GM12878 (cell line): ENCODE measurements at regions not wholly inside any gene's neighbourhood (a gene's known extent, or its start where the extent isn't known, plus 50 kb on each side); places are given as distances from the start of the nearest gene placed in this dataset.

Experiments used
- ATAC-seq: fragments of 200-7000 bp; cut with Tn5 transposase; 3 replicates; pipeline ENCODE4 v1.9.1; 2020; ENCODE audit warnings: mild to moderate bottlenecking, moderate library complexity
- BruUV-seq: library from RNA; stranded (reverse); fragments of 400-500 nt; replicated peaks from 2 replicates; lab custom pipeline; 2021; lab: Mats Ljungman, UMichigan
- CTCF ChIA-PET: fragments of 300-600 bp; sonication (Branson Sonifier 250); formaldehyde crosslinking; extraction: SDS; loops from one replicate; lab custom pipeline; 2021; ENCODE audit warnings: inconsistent platforms; lab: Yijun Ruan, JAX
- POLR2A ChIA-PET: fragments of 350-600 bp; formaldehyde crosslinking; extraction: SDS; loops from one replicate; lab custom pipeline; 2021; ENCODE audit warnings: inconsistent platforms; lab: Charles Lee
- RAD21 ChIA-PET: fragments of 300-600 bp; sonication (Branson Sonifier 250); formaldehyde crosslinking; loops from one replicate; lab custom pipeline; 2023; ENCODE audit warnings: antibody characterized with exemption; ENCODE audit not compliant: unreplicated experiment; lab: Charles Lee
- SMC1A ChIA-PET: fragments of 300-600 bp; sonication (Branson Sonifier 250); formaldehyde crosslinking; loops from one replicate; lab custom pipeline; 2023; ENCODE audit not compliant: unreplicated experiment, uncharacterized antibody; lab: Charles Lee
- DNase-seq: peaks from one replicate; pipeline ENCODE4 v3.0.0-alpha.2; 2011; ENCODE audit warnings: low read depth, low spot score
- FAIRE-seq: peaks from 3 replicates; lab custom pipeline; 2011; peaks lifted over from hg19 to GRCh38; lab: Jason Lieb, UNC
- H2AFZ ChIP-seq: 2 replicates; pipeline ENCODE4 v1.6.0; 2011; ENCODE audit warnings: low read depth, low read length, control low read depth; ENCODE audit not compliant: control insufficient read depth
- H3K27ac ChIP-seq: 2 replicates; pipeline ENCODE4 v1.5.1; 2011; ENCODE audit warnings: control low read depth; ENCODE audit not compliant: control insufficient read depth, insufficient read depth
- H3K27me3 ChIP-seq, 2 experiments: replicated peaks in 1 of 2; 2 replicates each; pipeline versions ENCODE4 v1.6.0 to v1.6.1; 2011; ENCODE audit warnings: low read length in 1 of 2; ENCODE audit not compliant: control insufficient read depth in 2 of 2, insufficient read depth in 2 of 2
- H3K36me3 ChIP-seq, 2 experiments: 2 replicates each; pipeline ENCODE4 v1.5.1; 2011; ENCODE audit warnings: low read length in 1 of 2; ENCODE audit not compliant: control insufficient read depth in 2 of 2, insufficient read depth in 2 of 2
- H3K4me1 ChIP-seq: 2 replicates; pipeline ENCODE4 v1.6.1; 2011; ENCODE audit warnings: mild to moderate bottlenecking, low read length, moderate library complexity, mixed read lengths; ENCODE audit not compliant: control insufficient read depth, insufficient read depth
- H3K4me2 ChIP-seq: 2 replicates; pipeline ENCODE4 v1.6.0; 2011; ENCODE audit warnings: control low read depth; ENCODE audit not compliant: control insufficient read depth, insufficient read depth
- H3K4me3 ChIP-seq: fragments of 200-600 bp; sonication (generic); 2 replicates; pipeline ENCODE4 v1.5.1; 2016
- H3K79me2 ChIP-seq: 2 replicates; pipeline ENCODE4 v1.6.0; 2011; ENCODE audit warnings: low read length; ENCODE audit not compliant: control insufficient read depth, insufficient read depth
- H3K9ac ChIP-seq: 2 replicates; pipeline ENCODE4 v1.8.0; 2011; ENCODE audit warnings: low read length, control low read depth, mixed read lengths; ENCODE audit not compliant: control insufficient read depth, insufficient read depth
- H3K9me3 ChIP-seq: replicated peaks from 3 replicates; pipeline ENCODE4 v1.5.1; 2011; ENCODE audit warnings: mild to moderate bottlenecking, low read length; ENCODE audit not compliant: control insufficient read depth, insufficient read depth
- H4K20me1 ChIP-seq: 2 replicates; pipeline ENCODE4 v1.6.0; 2011; ENCODE audit not compliant: control insufficient read depth, insufficient read depth
- ASH2L ChIP-seq: fragments of 300-600, 200-600 bp; sonication (generic); IDR thresholded peaks from 2 replicates; pipeline ENCODE4 v1.6.1; 2017; ENCODE audit warnings: low read depth, mild to moderate bottlenecking, borderline replicate concordance
- BACH1 ChIP-seq: fragments of 450-650 bp; IDR thresholded peaks from 2 replicates; pipeline ENCODE4 v1.6.1; 2017; ENCODE audit warnings: mild to moderate bottlenecking, borderline replicate concordance
- CEBPB ChIP-seq, 2 experiments: fragments of 150-350 bp in 1 of 2; IDR thresholded peaks; 2 replicates each; pipeline ENCODE4 v1.6.1; 2012 to 2014; ENCODE audit warnings: low read depth in 2 of 2, low read length in 2 of 2, borderline replicate concordance in 1 of 2, inconsistent platforms in 1 of 2
- CHD1 ChIP-seq: IDR thresholded peaks from 2 replicates; pipeline ENCODE4 v1.6.1; 2012; ENCODE audit warnings: low read depth, low read length, improper control_type of control experiment
- EP300 ChIP-seq, 2 experiments: fragments of 150-350 bp in 1 of 2; IDR thresholded peaks; 2 replicates each; pipeline ENCODE4 v1.6.1; 2011 to 2012; ENCODE audit warnings: low read depth in 2 of 2, low read length in 2 of 2, borderline replicate concordance in 1 of 2, improper control_type of control experiment in 1 of 2, inconsistent platforms in 1 of 2; ENCODE audit not compliant: control insufficient read depth in 1 of 2
- MEF2B ChIP-seq: fragments of 450-650 bp; IDR thresholded peaks from 2 replicates; pipeline ENCODE4 v1.6.1; 2018; ENCODE audit warnings: mild to moderate bottlenecking, moderate library complexity; ENCODE audit not compliant: partially characterized antibody, poor library complexity, severe bottlenecking
- MXI1 ChIP-seq: fragments of 150-350 bp; IDR thresholded peaks from 2 replicates; pipeline ENCODE4 v1.6.1; 2011; ENCODE audit warnings: low read depth, mild to moderate bottlenecking, inconsistent platforms, low read length, improper control_type of control experiment
- RB1 ChIP-seq: fragments of 450-650 bp; formaldehyde crosslinking; IDR thresholded peaks from 2 replicates; pipeline ENCODE4 v1.6.1; 2017; ENCODE audit warnings: mild to moderate bottlenecking, borderline replicate concordance
- SP1 ChIP-seq: IDR thresholded peaks from one replicate; pipeline ENCODE4 v1.6.1; 2011; ENCODE audit warnings: low read depth, low read length
- STAT3 ChIP-seq: IDR thresholded peaks from 2 replicates; pipeline ENCODE4 v1.6.1; 2011; ENCODE audit warnings: low read depth, low read length, improper control_type of control experiment
- ZNF217 ChIP-seq: fragments of 450-650 bp; IDR thresholded peaks from 2 replicates; pipeline ENCODE4 v1.6.1; 2017; ENCODE audit warnings: antibody characterized with exemption, mild to moderate bottlenecking
- WGBS: methylation state at CpG from one replicate; pipeline ENCODE4 v1.1.6; 2016; ENCODE audit warnings: low lambda C conversion rate; ENCODE audit not compliant: insufficient replicate concordance, insufficient coverage; ENCODE audit errors: missing lambda C conversion rate; 5-methylcytosine and 5-hydroxymethylcytosine counted together
- in situ Hi-C: fragments of 300-500 bp; cut with MboI; formaldehyde crosslinking; loops from 9 replicates; pipeline ENCODE4 v1.14.3; 2018; ENCODE audit warnings: mixed read lengths
- intact Hi-C: fragments of 100-400 bp; cut with micrococcal nuclease; formaldehyde crosslinking; loops from one replicate; pipeline ENCODE4 v1.14.2; 2022; ENCODE audit not compliant: unreplicated experiment
- TF ChIP-seq, protein P1 (sequence below): IDR thresholded peaks from 2 replicates; pipeline ENCODE4 v1.6.1; 2012; ENCODE audit warnings: improper control_type of control experiment, low read depth, low read length; ENCODE audit not compliant: insufficient replicate concordance
- TF ChIP-seq, protein P2 (sequence below): fragments of 450-650 bp; IDR thresholded peaks from 2 replicates; pipeline ENCODE4 v1.6.1; 2014; ENCODE audit warnings: mild to moderate bottlenecking

DNA sequence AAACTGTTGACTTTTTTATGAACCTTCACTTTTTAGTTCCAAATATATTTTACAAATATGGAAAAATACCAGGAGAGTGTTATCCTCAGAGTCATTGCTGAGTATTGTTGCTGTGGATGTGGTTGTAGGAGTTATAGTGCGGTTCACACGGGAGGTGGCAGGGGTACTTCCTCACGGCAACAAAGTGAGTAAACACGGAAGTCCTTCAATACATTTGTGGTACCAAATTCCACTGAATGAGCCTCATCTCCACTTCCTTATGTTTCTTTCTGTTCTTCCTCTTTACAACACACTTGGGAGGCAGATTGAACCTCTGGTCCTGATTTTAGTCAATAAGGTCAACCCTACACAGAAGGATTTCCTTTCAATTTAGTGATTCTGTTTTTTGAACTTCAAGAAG, 371.8 kb downstream of the BTBD3 start:
- Histone ChIP-seq H3K79me2 (no peaks in the 10 kb centered on the region), H3K4me3 (no peak overlapping the region), H3K27me3 (no peaks in the 10 kb centered on the region), H3K36me3 (no peaks in the 10 kb centered on the region), H3K9me3 (no peaks in the 10 kb centered on the region), H3K4me2 (no peak overlapping the region), H2AFZ (no peak overlapping the region), H4K20me1 (no peaks in the 10 kb centered on the region), H3K27ac (no peak overlapping the region), H3K9ac (no peak overlapping the region), H3K4me1 (no peaks in the 10 kb centered on the region)
- TF ChIP-seq EP300 (IDR thresholded peaks at IDR 0.05; ENCODE audit: borderline replicate concordance in 1 of 2, control insufficient read depth in 1 of 2, low read depth in 2 of 2, low read length in 2 of 2) (no peak), STAT3 (no peak), CHD1 (no peak), MXI1 (no peak), BACH1 (no peak), MEF2B (no peak), RB1 (no peak), CEBPB (IDR thresholded peaks at IDR 0.05; ENCODE audit: borderline replicate concordance in 1 of 2, low read depth in 2 of 2, low read length in 2 of 2) (no peak), ZNF217 (no peak), SP1 (no peak), ASH2L (no peak)
- TF ChIP-seq, protein P1, sequence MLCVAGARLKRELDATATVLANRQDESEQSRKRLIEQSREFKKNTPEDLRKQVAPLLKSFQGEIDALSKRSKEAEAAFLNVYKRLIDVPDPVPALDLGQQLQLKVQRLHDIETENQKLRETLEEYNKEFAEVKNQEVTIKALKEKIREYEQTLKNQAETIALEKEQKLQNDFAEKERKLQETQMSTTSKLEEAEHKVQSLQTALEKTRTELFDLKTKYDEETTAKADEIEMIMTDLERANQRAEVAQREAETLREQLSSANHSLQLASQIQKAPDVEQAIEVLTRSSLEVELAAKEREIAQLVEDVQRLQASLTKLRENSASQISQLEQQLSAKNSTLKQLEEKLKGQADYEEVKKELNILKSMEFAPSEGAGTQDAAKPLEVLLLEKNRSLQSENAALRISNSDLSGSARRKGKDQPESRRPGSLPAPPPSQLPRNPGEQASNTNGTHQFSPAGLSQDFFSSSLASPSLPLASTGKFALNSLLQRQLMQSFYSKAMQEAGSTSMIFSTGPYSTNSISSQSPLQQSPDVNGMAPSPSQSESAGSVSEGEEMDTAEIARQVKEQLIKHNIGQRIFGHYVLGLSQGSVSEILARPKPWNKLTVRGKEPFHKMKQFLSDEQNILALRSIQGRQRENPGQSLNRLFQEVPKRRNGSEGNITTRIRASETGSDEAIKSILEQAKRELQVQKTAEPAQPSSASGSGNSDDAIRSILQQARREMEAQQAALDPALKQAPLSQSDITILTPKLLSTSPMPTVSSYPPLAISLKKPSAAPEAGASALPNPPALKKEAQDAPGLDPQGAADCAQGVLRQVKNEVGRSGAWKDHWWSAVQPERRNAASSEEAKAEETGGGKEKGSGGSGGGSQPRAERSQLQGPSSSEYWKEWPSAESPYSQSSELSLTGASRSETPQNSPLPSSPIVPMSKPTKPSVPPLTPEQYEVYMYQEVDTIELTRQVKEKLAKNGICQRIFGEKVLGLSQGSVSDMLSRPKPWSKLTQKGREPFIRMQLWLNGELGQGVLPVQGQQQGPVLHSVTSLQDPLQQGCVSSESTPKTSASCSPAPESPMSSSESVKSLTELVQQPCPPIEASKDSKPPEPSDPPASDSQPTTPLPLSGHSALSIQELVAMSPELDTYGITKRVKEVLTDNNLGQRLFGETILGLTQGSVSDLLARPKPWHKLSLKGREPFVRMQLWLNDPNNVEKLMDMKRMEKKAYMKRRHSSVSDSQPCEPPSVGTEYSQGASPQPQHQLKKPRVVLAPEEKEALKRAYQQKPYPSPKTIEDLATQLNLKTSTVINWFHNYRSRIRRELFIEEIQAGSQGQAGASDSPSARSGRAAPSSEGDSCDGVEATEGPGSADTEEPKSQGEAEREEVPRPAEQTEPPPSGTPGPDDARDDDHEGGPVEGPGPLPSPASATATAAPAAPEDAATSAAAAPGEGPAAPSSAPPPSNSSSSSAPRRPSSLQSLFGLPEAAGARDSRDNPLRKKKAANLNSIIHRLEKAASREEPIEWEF: no peak
- TF ChIP-seq, protein P2, sequence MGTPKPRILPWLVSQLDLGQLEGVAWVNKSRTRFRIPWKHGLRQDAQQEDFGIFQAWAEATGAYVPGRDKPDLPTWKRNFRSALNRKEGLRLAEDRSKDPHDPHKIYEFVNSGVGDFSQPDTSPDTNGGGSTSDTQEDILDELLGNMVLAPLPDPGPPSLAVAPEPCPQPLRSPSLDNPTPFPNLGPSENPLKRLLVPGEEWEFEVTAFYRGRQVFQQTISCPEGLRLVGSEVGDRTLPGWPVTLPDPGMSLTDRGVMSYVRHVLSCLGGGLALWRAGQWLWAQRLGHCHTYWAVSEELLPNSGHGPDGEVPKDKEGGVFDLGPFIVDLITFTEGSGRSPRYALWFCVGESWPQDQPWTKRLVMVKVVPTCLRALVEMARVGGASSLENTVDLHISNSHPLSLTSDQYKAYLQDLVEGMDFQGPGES: no peak
- intact Hi-C loops: loop anchor here (10.0 kb wide), 1 partner anchor 55 kb away; no protein-coding TSS in a partner anchor
- RAD21 ChIA-PET: no interaction called here
- 36% methylated on average over 4 of the region's 4 CpGs for WGBS
- SMC1A ChIA-PET: interaction anchor here (0.6 kb wide), 1 partner anchor 1111 kb away, joined by 4 read pairs; no protein-coding TSS in a partner anchor
- DNase-seq (no peak), FAIRE-seq (no peak), ATAC-seq (no peak)
- CTCF ChIA-PET: no interaction called here
- no TSS peak for BruUV-seq
- in situ Hi-C loops: no loop called here
- POLR2A ChIA-PET: no interaction called here
